HEK293T (cell line): ENCODE measurements at regions not wholly inside any gene's neighbourhood (a gene's known extent, or its start where the extent isn't known, plus 50 kb on each side); places are given as distances from the start of the nearest gene placed in this dataset.

ENCODE experiments used
- CTCF ChIA-PET: fragments of 350-600 bp; formaldehyde crosslinking; extraction: SDS; loops from one replicate; lab custom pipeline; 2021; ENCODE audit warnings: antibody characterized with exemption, inconsistent platforms; lab: Yijun Ruan, JAX
- POLR2A ChIA-PET: fragments of 350-600 bp; formaldehyde crosslinking; extraction: SDS; loops from one replicate; lab custom pipeline; 2020; ENCODE audit warnings: antibody characterized with exemption, inconsistent platforms; lab: Yijun Ruan, JAX
- DNase-seq: peaks from one replicate; pipeline ENCODE4 v3.0.0; 2012; ENCODE audit warnings: mixed read lengths; ENCODE audit errors: extremely low spot score
- ARNT ChIP-seq: fragments of 450-650 bp; IDR thresholded peaks from 2 replicates; pipeline ENCODE4 v1.6.1; 2017; ENCODE audit warnings: mild to moderate bottlenecking
- CTBP1 ChIP-seq: fragments of 450-650 bp; IDR thresholded peaks from 2 replicates; pipeline ENCODE4 v1.6.1; 2016; ENCODE audit warnings: borderline replicate concordance
- ELF4 ChIP-seq: fragments of 450-650 bp; IDR thresholded peaks from 2 replicates; pipeline ENCODE4 v1.6.1; 2017; ENCODE audit warnings: antibody characterized with exemption
- FOXA1 ChIP-seq: fragments of 450-650 bp; IDR thresholded peaks from 2 replicates; pipeline ENCODE4 v1.6.1; 2016; ENCODE audit warnings: mild to moderate bottlenecking
- FOXK2 ChIP-seq: fragments of 450-650 bp; IDR thresholded peaks from 2 replicates; pipeline ENCODE4 v1.6.1; 2016; ENCODE audit warnings: mild to moderate bottlenecking
- FOXM1 ChIP-seq: fragments of 450-650 bp; IDR thresholded peaks from 2 replicates; pipeline ENCODE4 v1.6.1; 2017; ENCODE audit warnings: mild to moderate bottlenecking, borderline replicate concordance
- HDGF ChIP-seq: fragments of 450-650 bp; IDR thresholded peaks from 2 replicates; pipeline ENCODE4 v1.6.1; 2017; ENCODE audit warnings: antibody characterized with exemption, borderline replicate concordance
- L3MBTL2 ChIP-seq: fragments of 450-650 bp; conservative IDR thresholded peaks from 2 replicates; pipeline ENCODE4 v1.6.1; 2016; ENCODE audit warnings: mild to moderate bottlenecking
- LEF1 ChIP-seq: fragments of 450-650 bp; IDR thresholded peaks from 2 replicates; pipeline ENCODE4 v1.6.1; 2017; ENCODE audit warnings: mild to moderate bottlenecking, borderline replicate concordance
- NFRKB ChIP-seq: fragments of 450-650 bp; IDR thresholded peaks from 2 replicates; pipeline ENCODE4 v1.6.1; 2016; ENCODE audit warnings: mild to moderate bottlenecking, moderate library complexity
- PKNOX1 ChIP-seq: fragments of 450-650 bp; IDR thresholded peaks from 2 replicates; pipeline ENCODE4 v1.6.1; 2016
- SP1 ChIP-seq: fragments of 450-650 bp; IDR thresholded peaks from 2 replicates; pipeline ENCODE4 v1.6.1; 2017
- SUZ12 ChIP-seq: fragments of 450-650 bp; IDR thresholded peaks from 2 replicates; pipeline ENCODE4 v1.6.1; 2016; ENCODE audit warnings: mild to moderate bottlenecking
- TARDBP ChIP-seq: fragments of 450-650 bp; IDR thresholded peaks from 2 replicates; pipeline ENCODE4 v1.6.1; 2016
- ZNF384 ChIP-seq: fragments of 450-650 bp; IDR thresholded peaks from 2 replicates; pipeline ENCODE4 v1.6.1; 2016

GRCh38 chr10:117946525-117947070 is 100.1 kb downstream of the RAB11FIP2 start:
- no peak for DNase-seq
- ChIA-PET POLR2A (no interaction called here), CTCF (no interaction called here)
- no peak for TF ChIP-seq HDGF
- no peak for TF ChIP-seq ZNF384
- TF ChIP-seq SUZ12, result no peak
- no peak for TF ChIP-seq NFRKB
- no peak for TF ChIP-seq ELF4
- no peak for TF ChIP-seq CTBP1
- no peak for TF ChIP-seq FOXM1
- no peak for TF ChIP-seq FOXK2
- no peak for TF ChIP-seq ARNT

- TF ChIP-seq SUZ12 (no peak), CTBP1 (no peak), FOXA1 (no peak), NFRKB (no peak), LEF1 (no peak)
- peak; percentile 26 for DNase-seq
- ChIA-PET POLR2A (no interaction called here), CTCF (no interaction called here)
Observed at GRCh38 chr10:117948493-117948892, 98.2 kb downstream of the RAB11FIP2 start.

- POLR2A ChIA-PET, result no interaction called here
- CTCF ChIA-PET, result interaction anchor here (0.7 kb wide), 1 partner anchor 62 kb away, joined by 3 read pairs; no protein-coding TSS in a partner anchor
- no peak for TF ChIP-seq FOXK2
- no peak for TF ChIP-seq ARNT
- TF ChIP-seq L3MBTL2, result no peak
- TF ChIP-seq TARDBP, result no peak
- no peak for TF ChIP-seq PKNOX1
- no peak for TF ChIP-seq NFRKB
- no peak for TF ChIP-seq FOXA1
- TF ChIP-seq SP1, result no peak
- TF ChIP-seq FOXM1, result no peak
- TF ChIP-seq LEF1, result no peak
- DNase-seq, result no peak
Observed at GRCh38 chr10:117950408-117950807, 96.3 kb downstream of the RAB11FIP2 start.
